Endodermal cell (in vitro differentiated cells): ENCODE measurements at regions not wholly inside any gene's neighbourhood (a gene's known extent, or its start where the extent isn't known, plus 50 kb on each side); places are given as distances from the start of the nearest gene placed in this dataset.

ENCODE experiments used
- DNase-seq: peaks from one replicate; pipeline ENCODE4 v3.0.0-alpha.2; 2017
- H3K27ac ChIP-seq: 2 replicates; pipeline ENCODE4 v1.5.1; 2013; ENCODE audit warnings: mild to moderate bottlenecking, low read depth, low read length, moderate library complexity
- H3K27me3 ChIP-seq: 2 replicates; pipeline ENCODE4 v1.6.1; 2013; ENCODE audit warnings: mild to moderate bottlenecking, low read length, moderate library complexity; ENCODE audit not compliant: insufficient read depth, control insufficient read depth, poor library complexity, severe bottlenecking
- H3K36me3 ChIP-seq: 2 replicates; pipeline ENCODE4 v1.7.0; 2013; ENCODE audit warnings: mild to moderate bottlenecking, low read length, moderate library complexity; ENCODE audit not compliant: control insufficient read depth, insufficient read depth
- H3K4me1 ChIP-seq: one replicate; pipeline ENCODE4 v1.7.0; 2013; ENCODE audit warnings: low read length; ENCODE audit not compliant: control insufficient read depth, insufficient read depth
- H3K4me3 ChIP-seq: 2 replicates; pipeline ENCODE4 v1.5.1; 2013; ENCODE audit warnings: mild to moderate bottlenecking, low read length, moderate library complexity
- H3K9ac ChIP-seq: 2 replicates; pipeline ENCODE4 v1.6.1; 2013; ENCODE audit warnings: mild to moderate bottlenecking, low read length, moderate library complexity; ENCODE audit not compliant: poor library complexity, severe bottlenecking; ENCODE audit errors: extremely low read depth
- H3K9me3 ChIP-seq: 2 replicates; pipeline ENCODE4 v1.6.1; 2013; ENCODE audit warnings: mild to moderate bottlenecking, low read length, moderate library complexity; ENCODE audit not compliant: control insufficient read depth
- H3K27ac Mint-ChIP-seq: 2 replicates; pipeline ENCODE4 v1.8.0; 2020; ENCODE audit warnings: mixed read lengths
- H3K27me3 Mint-ChIP-seq: 2 replicates; pipeline ENCODE4 v1.8.0; 2021; ENCODE audit warnings: mild to moderate bottlenecking, mixed read lengths; ENCODE audit not compliant: insufficient read depth
- H3K36me3 Mint-ChIP-seq: 2 replicates; pipeline ENCODE4 v1.8.0; 2020; ENCODE audit warnings: low read depth, mixed read lengths
- H3K4me1 Mint-ChIP-seq: 2 replicates; pipeline ENCODE4 v1.8.0; 2020; ENCODE audit warnings: mixed read lengths
- H3K4me3 Mint-ChIP-seq: 2 replicates; pipeline ENCODE4 v1.8.0; 2020; ENCODE audit warnings: mild to moderate bottlenecking, moderate library complexity, mixed read lengths
- H3K9me3 Mint-ChIP-seq: 2 replicates; pipeline ENCODE4 v1.8.0; 2020; ENCODE audit warnings: mild to moderate bottlenecking, mixed read lengths
- CTCF ChIP-seq: fragments of 200-600 bp; sonication (generic); conservative IDR thresholded peaks from 2 replicates; pipeline ENCODE4 v1.5.0; 2021; ENCODE audit warnings: antibody characterized with exemption, mild to moderate bottlenecking
- WGBS, 2 experiments: methylation state at CpG; one replicate each; pipeline versions ENCODE4 v1.1.5 to v1.1.7; 2013; ENCODE audit warnings: missing lambda C conversion rate in 2 of 2, mixed read lengths in 1 of 2; ENCODE audit not compliant: insufficient coverage in 1 of 2, insufficient read length in 1 of 2; 5-methylcytosine and 5-hydroxymethylcytosine counted together

- Histone ChIP-seq H3K4me1 (no peaks in the 10 kb centered on the region), H3K36me3 (no peaks in the 10 kb centered on the region), H3K27me3 (no peaks in the 10 kb centered on the region), H3K27ac (no peak overlapping the region), H3K9ac (no peak overlapping the region), H3K9me3 (no peaks in the 10 kb centered on the region), H3K4me3 (no peak overlapping the region)
- no peak for DNase-seq
- no peak overlapping the region for H3K27ac Mint-ChIP-seq
- H3K9me3 Mint-ChIP-seq: peaks cover 3% of the 10 kb centered on the region
- H3K27me3 Mint-ChIP-seq: no peaks in the 10 kb centered on the region
- H3K4me1 Mint-ChIP-seq: peaks cover 10% of the 10 kb centered on the region
- TF ChIP-seq CTCF: peak; percentile 48
- H3K4me3 Mint-ChIP-seq: no peak overlapping the region
- no peaks in the 10 kb centered on the region for H3K36me3 Mint-ChIP-seq
These were observed 528.3 kb upstream of the ATXN8OS start for GRCh38 chr13:69579351-69579750.

GRCh38 chr13:69571606-69572323 is 535.9 kb upstream of the ATXN8OS start:
- TF ChIP-seq CTCF: no peak
- no peaks in the 10 kb centered on the region for H3K36me3 Mint-ChIP-seq
- no peaks in the 10 kb centered on the region for H3K27me3 ChIP-seq
- peaks cover 3% of the 10 kb centered on the region for H3K9me3 Mint-ChIP-seq
- H3K4me3 Mint-ChIP-seq: no peak overlapping the region
- H3K4me1 ChIP-seq: no peaks in the 10 kb centered on the region
- no peak for DNase-seq
- no peak overlapping the region for H3K9ac ChIP-seq
- no peak overlapping the region for H3K27ac ChIP-seq
- 95 to 100% methylated on average over 1 of the region's 1 CpG for WGBS, 2 experiments
- no peaks in the 10 kb centered on the region for H3K9me3 ChIP-seq
- no peaks in the 10 kb centered on the region for H3K27me3 Mint-ChIP-seq
- no peaks in the 10 kb centered on the region for H3K36me3 ChIP-seq
- H3K4me3 ChIP-seq: no peak overlapping the region
- H3K27ac Mint-ChIP-seq: no peak overlapping the region
- no peaks in the 10 kb centered on the region for H3K4me1 Mint-ChIP-seq

GRCh38 chr13:69567514-69567913 is 540.1 kb upstream of the ATXN8OS start:
- 96% methylated on average over 2 of the region's 2 CpGs; no CpG with 5 or more reads in 1 of the 2 experiments for WGBS, 2 experiments
- Mint-ChIP-seq H3K27ac (no peak overlapping the region), H3K4me3 (no peak overlapping the region), H3K4me1 (no peaks in the 10 kb centered on the region), H3K9me3 (peaks cover 5% of the 10 kb centered on the region), H3K27me3 (no peaks in the 10 kb centered on the region), H3K36me3 (no peaks in the 10 kb centered on the region)
- no peak for DNase-seq
- Histone ChIP-seq H3K27me3 (no peaks in the 10 kb centered on the region), H3K9ac (no peak overlapping the region), H3K36me3 (no peaks in the 10 kb centered on the region), H3K4me1 (no peaks in the 10 kb centered on the region), H3K4me3 (no peak overlapping the region), H3K9me3 (peaks cover 8% of the 10 kb centered on the region), H3K27ac (no peak overlapping the region)
- no peak for TF ChIP-seq CTCF
